Lower lobe of right lung (tissue), 2 donors: ENCODE measurements at regions not wholly inside any gene's neighbourhood (a gene's known extent, or its start where the extent isn't known, plus 50 kb on each side); places are given as distances from the start of the nearest gene placed in this dataset.
A peak's percentile ranks its signal among the peaks of the same experiment; 100 is the strongest.

ENCODE experiments used
- ATAC-seq, 2 donors: fragments of 200-7000 bp; cut with Tn5 transposase; one replicate each; pipeline ENCODE4 v1.9.1; 2020 to 2022; ENCODE audit warnings: mild to moderate bottlenecking in 2 of 2, moderate library complexity in 2 of 2
- DNase-seq: peaks from one replicate; pipeline ENCODE4 v3.0.0-alpha.2; 2020
- H3K27ac ChIP-seq: fragments of 200-600 bp; one replicate; pipeline ENCODE4 v1.8.0; 2022
- H3K27me3 ChIP-seq: fragments of 200-600 bp; one replicate; pipeline ENCODE4 v1.8.0; 2022; ENCODE audit warnings: low read depth
- H3K36me3 ChIP-seq: fragments of 200-600 bp; one replicate; pipeline ENCODE4 v1.8.0; 2022; ENCODE audit warnings: mild to moderate bottlenecking
- H3K4me1 ChIP-seq: fragments of 200-600 bp; one replicate; pipeline ENCODE4 v1.8.0; 2022
- H3K4me3 ChIP-seq: fragments of 200-600 bp; one replicate; pipeline ENCODE4 v1.8.0; 2022; ENCODE audit warnings: mild to moderate bottlenecking
- H3K9me3 ChIP-seq: fragments of 200-600 bp; one replicate; pipeline ENCODE4 v1.8.0; 2022
- intact Hi-C: fragments of 100-400 bp; cut with DNase I; formaldehyde crosslinking; loops from one replicate; pipeline ENCODE4 v1.11.0; 2022
- TF ChIP-seq, protein P1 (sequence below): fragments of 200-600 bp; IDR thresholded peaks from one replicate; pipeline ENCODE4 v1.8.0; 2022; ENCODE audit warnings: antibody characterized with exemption, mild to moderate bottlenecking
- donor health status: DM: no; HTN: yes; CAD: no; lungs with severe emphysema.

DNA sequence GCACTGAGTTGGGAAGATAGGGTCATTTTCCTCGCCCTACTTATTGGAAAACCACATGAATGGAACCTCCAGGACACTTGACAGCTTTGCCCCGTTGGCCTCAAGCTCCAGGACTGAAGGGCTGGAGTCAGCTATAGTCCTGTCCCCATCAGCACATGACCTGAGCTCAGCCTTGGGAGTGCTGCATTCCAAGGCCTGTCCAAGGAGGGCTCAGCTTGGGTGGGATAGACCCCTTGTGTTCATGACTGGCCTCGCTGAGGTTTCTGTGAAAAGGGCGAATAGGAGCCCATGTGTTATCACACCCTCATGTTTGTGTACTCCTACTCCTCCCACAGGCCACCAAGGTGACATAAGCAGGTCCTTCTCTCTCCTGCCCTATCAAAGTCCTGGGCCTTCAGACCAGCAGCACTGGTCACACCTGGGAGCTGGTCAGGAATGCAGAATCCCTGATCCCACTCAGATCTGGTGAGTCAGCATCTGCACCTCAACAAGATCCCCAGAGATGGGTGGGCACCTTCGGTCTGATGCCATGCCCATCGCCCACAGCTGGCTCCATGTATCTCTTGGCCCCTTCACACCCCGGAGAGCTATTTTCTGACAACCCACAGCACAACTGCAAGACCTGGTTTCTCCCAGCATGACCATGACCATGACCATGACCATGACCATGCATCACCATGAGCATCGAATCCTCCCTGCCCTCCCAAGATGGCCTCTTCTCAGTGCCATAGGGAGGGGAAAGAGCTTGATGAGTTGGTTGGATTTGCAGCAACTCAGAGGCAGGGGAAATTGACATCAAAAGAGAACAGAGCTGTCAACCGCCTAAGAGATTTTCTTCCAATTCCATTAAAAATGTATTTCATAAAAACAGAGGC lies 83.0 kb upstream of the RAB6C start:
- DNase-seq (no peak), ATAC-seq (no peak)
- peaks cover 9% of the 10 kb centered on the region for H3K27me3 ChIP-seq
- H3K9me3 ChIP-seq, result no peaks in the 10 kb centered on the region
- H3K36me3 ChIP-seq, result no peaks in the 10 kb centered on the region
- TF ChIP-seq, protein P1, sequence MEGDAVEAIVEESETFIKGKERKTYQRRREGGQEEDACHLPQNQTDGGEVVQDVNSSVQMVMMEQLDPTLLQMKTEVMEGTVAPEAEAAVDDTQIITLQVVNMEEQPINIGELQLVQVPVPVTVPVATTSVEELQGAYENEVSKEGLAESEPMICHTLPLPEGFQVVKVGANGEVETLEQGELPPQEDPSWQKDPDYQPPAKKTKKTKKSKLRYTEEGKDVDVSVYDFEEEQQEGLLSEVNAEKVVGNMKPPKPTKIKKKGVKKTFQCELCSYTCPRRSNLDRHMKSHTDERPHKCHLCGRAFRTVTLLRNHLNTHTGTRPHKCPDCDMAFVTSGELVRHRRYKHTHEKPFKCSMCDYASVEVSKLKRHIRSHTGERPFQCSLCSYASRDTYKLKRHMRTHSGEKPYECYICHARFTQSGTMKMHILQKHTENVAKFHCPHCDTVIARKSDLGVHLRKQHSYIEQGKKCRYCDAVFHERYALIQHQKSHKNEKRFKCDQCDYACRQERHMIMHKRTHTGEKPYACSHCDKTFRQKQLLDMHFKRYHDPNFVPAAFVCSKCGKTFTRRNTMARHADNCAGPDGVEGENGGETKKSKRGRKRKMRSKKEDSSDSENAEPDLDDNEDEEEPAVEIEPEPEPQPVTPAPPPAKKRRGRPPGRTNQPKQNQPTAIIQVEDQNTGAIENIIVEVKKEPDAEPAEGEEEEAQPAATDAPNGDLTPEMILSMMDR, result no peak
- H3K4me3 ChIP-seq, result no peak overlapping the region
- H3K4me1 ChIP-seq, result no peaks in the 10 kb centered on the region
- H3K27ac ChIP-seq, result no peak overlapping the region
- intact Hi-C loops, result no loop called here

- Histone ChIP-seq H3K9me3 (no peaks in the 10 kb centered on the region), H3K27me3 (no peaks in the 10 kb centered on the region), H3K4me1 (no peaks in the 10 kb centered on the region), H3K4me3 (no peak overlapping the region), H3K27ac (no peak overlapping the region), H3K36me3 (no peaks in the 10 kb centered on the region)
- ATAC-seq, result peak in 1 of 2 donors; percentile 28
- DNase-seq, result no peak
- intact Hi-C loops, result no loop called here
- TF ChIP-seq, protein P1, result no peak
Measured at GRCh38 chr2:129901754-129902415, 77.6 kb upstream of the RAB6C start.

DNA sequence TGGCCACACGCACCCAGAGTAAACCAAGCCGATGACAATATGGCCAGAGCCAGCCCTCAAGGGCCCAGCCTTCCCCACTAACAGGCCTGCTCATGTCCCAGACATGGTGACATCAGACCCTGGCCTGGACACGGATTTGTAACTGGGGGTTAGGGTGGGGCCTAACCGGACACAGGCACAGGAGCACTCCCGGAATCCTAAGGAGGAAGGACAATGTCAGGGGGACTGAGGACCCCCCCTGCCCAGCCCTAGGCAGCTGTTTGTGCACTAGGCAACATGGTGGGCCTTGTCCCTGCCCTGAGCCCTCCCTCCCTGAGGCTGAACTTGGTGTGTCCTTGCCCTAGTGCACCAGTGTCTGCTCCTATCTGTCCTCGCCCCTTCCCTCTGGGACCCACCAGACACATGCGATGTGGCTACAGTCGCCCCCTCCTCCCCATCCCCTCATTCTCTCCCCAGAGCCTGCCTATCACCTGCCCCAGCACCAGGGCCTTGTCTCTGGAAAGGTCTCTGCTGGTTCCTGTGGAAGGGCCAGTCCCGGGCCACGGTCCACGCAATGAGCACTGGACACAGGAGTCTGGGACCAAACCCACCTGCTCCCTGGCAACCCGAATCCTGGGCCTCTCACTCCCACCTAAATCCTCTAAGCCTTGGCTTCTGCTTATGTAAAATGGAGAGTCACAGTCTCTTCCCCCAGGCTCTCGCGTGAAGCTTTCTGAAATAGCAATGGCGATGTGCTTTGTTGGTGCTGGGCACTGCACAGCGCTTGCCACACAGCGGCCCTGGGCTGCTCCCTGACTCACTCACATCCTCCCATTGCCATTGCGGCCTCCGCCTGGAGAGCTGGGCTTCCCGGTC lies 76.5 kb upstream of the RAB6C start:
- no peak overlapping the region for H3K4me3 ChIP-seq
- no peaks in the 10 kb centered on the region for H3K4me1 ChIP-seq
- intact Hi-C loops, result no loop called here
- no peak for DNase-seq
- no peak for ATAC-seq
- H3K9me3 ChIP-seq, result no peaks in the 10 kb centered on the region
- no peaks in the 10 kb centered on the region for H3K36me3 ChIP-seq
- TF ChIP-seq, protein P1, result no peak
- no peaks in the 10 kb centered on the region for H3K27me3 ChIP-seq
- no peak overlapping the region for H3K27ac ChIP-seq

DNA sequence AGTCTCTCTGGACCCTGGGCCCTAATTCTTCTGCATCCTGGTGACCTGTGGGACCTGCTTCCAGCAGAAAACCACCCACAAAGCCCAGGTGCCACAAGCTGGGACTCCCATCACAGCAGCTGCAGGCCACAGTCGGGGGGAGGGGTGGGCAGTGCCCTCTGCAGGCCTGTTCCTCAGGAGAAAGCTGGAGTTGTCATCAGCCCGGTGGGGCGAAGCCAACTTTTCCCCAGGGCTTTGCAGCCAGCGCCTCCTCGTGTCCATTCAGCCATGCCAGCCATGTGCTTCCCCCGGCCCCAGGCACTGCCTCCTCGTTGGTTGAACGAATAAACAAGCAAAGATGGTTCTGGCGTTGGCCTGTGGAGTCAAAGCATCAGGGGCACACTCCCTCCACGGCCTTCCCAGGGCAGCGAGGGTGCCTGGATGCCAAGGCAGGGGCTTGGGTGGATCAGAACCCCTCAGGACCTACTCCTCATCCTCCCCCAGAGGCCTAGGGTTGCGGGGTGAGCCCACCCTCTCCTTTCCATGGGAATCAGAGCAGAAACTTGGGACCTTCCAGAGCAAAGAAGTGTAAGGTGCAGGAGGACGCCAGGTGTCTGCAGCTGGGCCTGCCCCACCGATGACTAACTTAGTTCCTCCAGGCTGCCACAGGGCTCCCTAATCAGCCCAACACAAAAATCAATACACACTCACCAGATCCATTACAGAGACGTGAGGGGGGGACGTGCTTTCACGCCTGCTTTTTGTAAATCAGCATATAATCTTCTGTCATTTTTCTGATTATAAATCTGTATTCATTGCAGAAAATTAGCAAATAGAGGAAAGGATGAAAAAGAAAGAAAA lies 75.7 kb upstream of the RAB6C start:
- Histone ChIP-seq H3K36me3 (no peaks in the 10 kb centered on the region), H3K4me1 (no peaks in the 10 kb centered on the region), H3K27me3 (no peaks in the 10 kb centered on the region), H3K4me3 (no peak overlapping the region), H3K27ac (no peak overlapping the region), H3K9me3 (no peaks in the 10 kb centered on the region)
- TF ChIP-seq, protein P1, result no peak
- intact Hi-C loops, result no loop called here
- DNase-seq (no peak), ATAC-seq (no peak)
